HepG2 (cell line): ENCODE measurements at regions not wholly inside any gene's neighbourhood (a gene's known extent, or its start where the extent isn't known, plus 50 kb on each side); places are given as distances from the start of the nearest gene placed in this dataset.

Experiments used
- ATAC-seq: fragments of 200-7000 bp; cut with Tn5 transposase; 3 replicates; pipeline ENCODE4 v1.9.1; 2020; ENCODE audit warnings: mild to moderate bottlenecking, moderate library complexity
- BruUV-seq: library from RNA; stranded (reverse); fragments of 400-500 nt; replicated peaks from 2 replicates; lab custom pipeline; 2021; lab: Mats Ljungman, UMichigan
- CTCF ChIA-PET: fragments of 300-600 bp; formaldehyde crosslinking; extraction: SDS; loops from one replicate; lab custom pipeline; 2021; ENCODE audit warnings: low total read pairs, inconsistent platforms, low intra/inter-chr PET ratio; lab: Yijun Ruan, JAX
- POLR2A ChIA-PET: fragments of 350-600 bp; sonication (Branson Sonifier 250); formaldehyde crosslinking; loops from one replicate; lab custom pipeline; 2020; ENCODE audit warnings: antibody characterized with exemption, inconsistent platforms; lab: Yijun Ruan, JAX
- DNase-seq: peaks from one replicate; pipeline ENCODE4 v3.0.0-alpha.2; 2015; ENCODE audit warnings: low spot score
- FAIRE-seq: peaks from 3 replicates; lab custom pipeline; 2011; peaks lifted over from hg19 to GRCh38; lab: Jason Lieb, UNC
- H2AFZ ChIP-seq: one replicate; pipeline ENCODE4 v1.6.1; 2011; ENCODE audit warnings: low read length, inconsistent platforms
- H3K27ac ChIP-seq: fragments of 300-600 bp; 3 replicates; pipeline ENCODE4 v1.8.0; 2011; ENCODE audit warnings: mixed run types, mild to moderate bottlenecking, mixed read lengths, low read length, inconsistent platforms; ENCODE audit not compliant: insufficient read depth; ENCODE audit errors: extremely low read length
- H3K27me3 ChIP-seq, 2 experiments: fragments of 200-600 bp in 1 of 2; 2 replicates in 1 of 2; 3 replicates in 1 of 2; pipeline versions ENCODE4 v1.6.0 to v1.8.0; 2011; ENCODE audit warnings: low read length in 2 of 2, mild to moderate bottlenecking in 2 of 2, moderate library complexity in 2 of 2, inconsistent platforms in 1 of 2; ENCODE audit not compliant: insufficient read depth in 2 of 2, control insufficient read depth in 1 of 2
- H3K36me3 ChIP-seq, 2 experiments: fragments of 200-600 bp in 1 of 2; replicated peaks in 1 of 2; 2 replicates in 1 of 2; 3 replicates in 1 of 2; pipeline versions ENCODE4 v1.5.1 to v1.8.0; 2011; ENCODE audit warnings: low read length in 2 of 2, inconsistent platforms in 1 of 2; ENCODE audit not compliant: insufficient read depth in 2 of 2, control insufficient read depth in 1 of 2
- H3K4me1 ChIP-seq: 2 replicates; pipeline ENCODE4 v1.5.1; 2012; ENCODE audit warnings: low read length, inconsistent platforms; ENCODE audit not compliant: insufficient read depth
- H3K4me2 ChIP-seq: 2 replicates; pipeline ENCODE4 v1.6.0; 2011; ENCODE audit warnings: low read depth, low read length, inconsistent platforms
- H3K4me3 ChIP-seq, 3 experiments: fragments of 200-600 bp in 1 of 3; sonication (generic), shearing (Covaris generic) in 1 of 3; replicated peaks in 1 of 3; 2 replicates each; pipeline ENCODE4 v1.5.1; 2011 to 2016; ENCODE audit warnings: low read length in 3 of 3, inconsistent platforms in 2 of 3, low read depth in 2 of 3, mild to moderate bottlenecking in 2 of 3, control low read depth in 1 of 3, mixed read lengths in 1 of 3; ENCODE audit not compliant: insufficient read depth in 1 of 3
- H3K79me2 ChIP-seq: one replicate; pipeline ENCODE4 v1.6.1; 2011; ENCODE audit warnings: low read length, inconsistent platforms; ENCODE audit not compliant: insufficient read depth
- H3K9ac ChIP-seq: 2 replicates; pipeline ENCODE4 v1.6.0; 2011; ENCODE audit warnings: mild to moderate bottlenecking, low read depth, low read length, inconsistent platforms; ENCODE audit not compliant: insufficient read depth
- H3K9me3 ChIP-seq: 2 replicates; pipeline ENCODE4 v1.5.1; 2012; ENCODE audit warnings: mild to moderate bottlenecking, low read length
- H4K20me1 ChIP-seq: 2 replicates; pipeline ENCODE4 v1.6.0; 2011; ENCODE audit warnings: inconsistent platforms, mild to moderate bottlenecking, low read length, moderate library complexity; ENCODE audit not compliant: insufficient read depth
- CREBL2 ChIP-seq: sonication (generic); formaldehyde crosslinking; IDR thresholded peaks from 2 replicates; pipeline ENCODE4 v1.8.1; 2023; ENCODE audit warnings: missing genetic modification reagents, mild to moderate bottlenecking, borderline replicate concordance
- GATAD2A ChIP-seq: IDR thresholded peaks from 2 replicates; pipeline ENCODE4 v1.6.1; 2016
- KLF9 ChIP-seq: IDR thresholded peaks from 2 replicates; pipeline ENCODE4 v1.6.1; 2016; ENCODE audit warnings: low read depth
- MAFK ChIP-seq, 2 experiments: IDR thresholded peaks in 1 of 2; conservative IDR thresholded peaks in 1 of 2; 2 replicates each; pipeline ENCODE4 v1.6.1; 2011; ENCODE audit warnings: improper control_type of control experiment in 2 of 2, low read length in 2 of 2
- MAX ChIP-seq: IDR thresholded peaks from 2 replicates; pipeline ENCODE4 v1.6.1; 2012; ENCODE audit warnings: inconsistent platforms
- MTERF4 ChIP-seq: sonication (generic); formaldehyde crosslinking; IDR thresholded peaks from 2 replicates; pipeline ENCODE4 v1.8.0; 2023; ENCODE audit warnings: mild to moderate bottlenecking, missing genetic modification reagents
- NFYC ChIP-seq: IDR thresholded peaks from 2 replicates; pipeline ENCODE4 v1.6.1; 2016; ENCODE audit warnings: missing genetic modification reagents, missing compliant biosample characterization
- PHB2 ChIP-seq: fragments of 450-650 bp; IDR thresholded peaks from 2 replicates; pipeline ENCODE4 v1.6.1; 2018; ENCODE audit not compliant: partially characterized antibody
- POGZ ChIP-seq: sonication (generic); formaldehyde crosslinking; IDR thresholded peaks from 2 replicates; pipeline ENCODE4 v1.4.0; 2020; ENCODE audit warnings: mild to moderate bottlenecking, missing genetic modification reagents
- RCOR2 ChIP-seq: IDR thresholded peaks from 2 replicates; pipeline ENCODE4 v1.6.1; 2016; ENCODE audit warnings: missing biosample characterization, missing genetic modification reagents
- SATB2 ChIP-seq: sonication (generic); formaldehyde crosslinking; IDR thresholded peaks from 2 replicates; pipeline ENCODE4 v1.5.0; 2020; ENCODE audit warnings: missing genetic modification reagents
- SOX6 ChIP-seq, 2 experiments: fragments of 450-650 bp in 1 of 2; sonication (generic) in 1 of 2; formaldehyde crosslinking in 1 of 2; IDR thresholded peaks; 2 replicates each; pipeline versions ENCODE4 v1.4.0 to v1.6.1; 2017 to 2020; ENCODE audit warnings: antibody characterized with exemption in 1 of 2, mild to moderate bottlenecking in 1 of 2, missing genetic modification reagents in 1 of 2
- TFDP1 ChIP-seq: IDR thresholded peaks from 2 replicates; pipeline ENCODE4 v1.6.1; 2016; ENCODE audit warnings: missing compliant biosample characterization, missing genetic modification reagents, borderline replicate concordance
- ZMAT3 ChIP-seq: sonication (generic); formaldehyde crosslinking; conservative IDR thresholded peaks from 2 replicates; pipeline ENCODE4 v1.7.0; 2021; ENCODE audit warnings: missing genetic modification reagents
- ZNF296 ChIP-seq: sonication (generic); formaldehyde crosslinking; conservative IDR thresholded peaks from 2 replicates; pipeline ENCODE4 v1.5.0; 2020; ENCODE audit warnings: mild to moderate bottlenecking, missing genetic modification reagents
- ZNF44 ChIP-seq: sonication (generic); formaldehyde crosslinking; IDR thresholded peaks from 2 replicates; pipeline ENCODE4 v1.5.1; 2020; ENCODE audit warnings: mild to moderate bottlenecking, missing genetic modification reagents
- ZNF460 ChIP-seq: sonication (generic); formaldehyde crosslinking; IDR thresholded peaks from 2 replicates; pipeline ENCODE4 v1.5.1; 2020; ENCODE audit warnings: missing genetic modification reagents, mild to moderate bottlenecking, borderline replicate concordance
- ZNF687 ChIP-seq: sonication (generic); formaldehyde crosslinking; IDR thresholded peaks from 2 replicates; pipeline ENCODE4 v1.5.1; 2020; ENCODE audit warnings: mild to moderate bottlenecking, missing genetic modification reagents, moderate library complexity
- ZNF768 ChIP-seq: sonication (generic); formaldehyde crosslinking; IDR thresholded peaks from 2 replicates; pipeline ENCODE4 v1.4.0; 2020; ENCODE audit warnings: missing genetic modification reagents
- WGBS: methylation state at CpG from one replicate; pipeline ENCODE4 v1.1.6; 2017; ENCODE audit warnings: low lambda C conversion rate; 5-methylcytosine and 5-hydroxymethylcytosine counted together
- in situ Hi-C: cut with HindIII; loops from 2 replicates; pipeline ENCODE4 v1.10.0; 2017; ENCODE audit warnings: low pct_unique_long_range_greater_than_20kb; ENCODE audit not compliant: extremely low pct_ligation_motif_present
- intact Hi-C: fragments of 100-400 bp; cut with micrococcal nuclease; formaldehyde crosslinking; loops from one replicate; pipeline ENCODE4 v1.10.0; 2022; ENCODE audit not compliant: unreplicated experiment

GRCh38 chr3:152641198-152641597 lies 193.7 kb upstream of the P2RY1 start (continued):
- TF ChIP-seq GATAD2A (CRISPR knock-in tag), result no peak
- TF ChIP-seq ZNF296 (CRISPR knock-in tag), result no peak
- TF ChIP-seq CREBL2, result no peak
- TF ChIP-seq PHB2, result no peak
- TF ChIP-seq POGZ (CRISPR knock-in tag), result no peak
- no peak for TF ChIP-seq ZNF460

GRCh38 chr3:152642658-152643057 lies 192.3 kb upstream of the P2RY1 start:
- Histone ChIP-seq H3K36me3 (no peaks in the 10 kb centered on the region), H4K20me1 (no peaks in the 10 kb centered on the region), H3K79me2 (no peaks in the 10 kb centered on the region), H3K9me3 (no peaks in the 10 kb centered on the region), H3K9ac (no peak overlapping the region), H3K27me3 (no peaks in the 10 kb centered on the region), H3K4me1 (no peaks in the 10 kb centered on the region), H3K4me3 (no peak overlapping the region), H3K4me2 (no peak overlapping the region), H3K27ac (no peak overlapping the region), H2AFZ (no peak overlapping the region)
- POLR2A ChIA-PET, result no interaction called here
- in situ Hi-C loops, result no loop called here
- intact Hi-C loops, result no loop called here
- no peak for FAIRE-seq
- no TSS peak for BruUV-seq
- no peak for ATAC-seq
- CTCF ChIA-PET, result no interaction called here
- DNase-seq, result no peak
- WGBS, result 84% methylated on average over 2 of the region's 2 CpGs
- TF ChIP-seq ZMAT3 (CRISPR knock-in tag) (no peak), ZNF768 (CRISPR knock-in tag) (no peak), NFYC (CRISPR knock-in tag) (no peak), KLF9 (no peak), MTERF4 (CRISPR knock-in tag) (no peak), SATB2 (CRISPR knock-in tag) (no peak), MAFK (conservative IDR thresholded peaks at IDR 0.05 in 1 of 2, IDR thresholded peaks at IDR 0.05 in 1 of 2; ENCODE audit: low read length in 2 of 2) (no peak), RCOR2 (CRISPR knock-in tag) (no peak), ZNF44 (CRISPR knock-in tag) (no peak), TFDP1 (CRISPR knock-in tag) (no peak), ZNF687 (CRISPR knock-in tag) (no peak), SOX6 (IDR thresholded peaks at IDR 0.05) (no peak), SOX6 (CRISPR knock-in tag; IDR thresholded peaks at IDR 0.05) (no peak), MAX (no peak)
